HFF-Myc (cell line): ENCODE measurements at regions not wholly inside any gene's neighbourhood (a gene's known extent, or its start where the extent isn't known, plus 50 kb on each side); places are given as distances from the start of the nearest gene placed in this dataset.

Experiments
- DNase-seq: peaks from one replicate; pipeline ENCODE4 v3.0.0-alpha.2; 2011; ENCODE audit warnings: low read depth; ENCODE audit errors: extremely low read depth
- H3K4me3 ChIP-seq: replicated peaks from 2 replicates; pipeline ENCODE4 v1.5.1; 2011; ENCODE audit warnings: low read depth, mild to moderate bottlenecking, control low read depth, low read length
- TF ChIP-seq, protein P1 (sequence below): IDR thresholded peaks from 2 replicates; pipeline ENCODE4 v1.5.1; 2012; ENCODE audit warnings: mild to moderate bottlenecking, low read depth, low read length, control low read depth; ENCODE audit errors: missing control alignments

DNA sequence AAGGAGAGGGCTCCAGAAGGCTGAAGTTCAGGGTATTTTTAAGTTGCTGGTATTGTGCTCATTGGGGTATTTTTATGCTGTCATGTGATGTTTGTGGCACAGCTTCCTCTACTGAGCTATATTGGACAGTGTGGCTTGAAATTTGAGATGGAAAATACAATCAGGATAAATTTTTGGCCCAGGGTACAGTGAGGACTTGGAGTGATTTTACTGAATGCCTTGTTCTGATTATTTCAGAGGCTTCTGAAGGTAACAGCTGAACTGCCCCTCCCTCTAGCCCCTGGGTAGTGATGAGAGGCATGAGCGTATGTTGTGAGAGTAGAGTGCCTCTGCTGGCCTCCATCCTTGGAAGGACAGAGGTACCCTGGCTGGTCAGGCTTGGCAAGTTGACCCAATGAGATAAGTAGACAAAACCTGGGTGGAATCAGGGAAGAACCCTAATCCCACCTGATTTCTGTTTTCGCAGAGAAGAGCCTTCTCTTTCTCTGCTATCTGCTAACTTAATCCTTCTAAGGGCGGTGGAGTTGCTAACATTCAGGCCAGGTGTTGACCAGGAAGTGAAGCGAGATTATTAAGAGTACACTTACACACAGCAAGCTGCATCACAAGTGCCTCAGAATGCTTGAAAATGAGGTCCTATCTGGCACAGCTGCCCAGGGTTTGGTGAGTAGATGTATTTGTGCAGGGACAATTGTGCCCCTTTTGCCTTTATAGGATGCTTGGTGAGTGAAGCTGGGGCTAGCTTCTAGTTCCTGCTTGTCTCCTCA lies 98.1 kb upstream of the CLSTN2 start:
- TF ChIP-seq, protein P1, sequence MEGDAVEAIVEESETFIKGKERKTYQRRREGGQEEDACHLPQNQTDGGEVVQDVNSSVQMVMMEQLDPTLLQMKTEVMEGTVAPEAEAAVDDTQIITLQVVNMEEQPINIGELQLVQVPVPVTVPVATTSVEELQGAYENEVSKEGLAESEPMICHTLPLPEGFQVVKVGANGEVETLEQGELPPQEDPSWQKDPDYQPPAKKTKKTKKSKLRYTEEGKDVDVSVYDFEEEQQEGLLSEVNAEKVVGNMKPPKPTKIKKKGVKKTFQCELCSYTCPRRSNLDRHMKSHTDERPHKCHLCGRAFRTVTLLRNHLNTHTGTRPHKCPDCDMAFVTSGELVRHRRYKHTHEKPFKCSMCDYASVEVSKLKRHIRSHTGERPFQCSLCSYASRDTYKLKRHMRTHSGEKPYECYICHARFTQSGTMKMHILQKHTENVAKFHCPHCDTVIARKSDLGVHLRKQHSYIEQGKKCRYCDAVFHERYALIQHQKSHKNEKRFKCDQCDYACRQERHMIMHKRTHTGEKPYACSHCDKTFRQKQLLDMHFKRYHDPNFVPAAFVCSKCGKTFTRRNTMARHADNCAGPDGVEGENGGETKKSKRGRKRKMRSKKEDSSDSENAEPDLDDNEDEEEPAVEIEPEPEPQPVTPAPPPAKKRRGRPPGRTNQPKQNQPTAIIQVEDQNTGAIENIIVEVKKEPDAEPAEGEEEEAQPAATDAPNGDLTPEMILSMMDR: no peak
- no peak overlapping the region for H3K4me3 ChIP-seq
- no peak for DNase-seq

DNA sequence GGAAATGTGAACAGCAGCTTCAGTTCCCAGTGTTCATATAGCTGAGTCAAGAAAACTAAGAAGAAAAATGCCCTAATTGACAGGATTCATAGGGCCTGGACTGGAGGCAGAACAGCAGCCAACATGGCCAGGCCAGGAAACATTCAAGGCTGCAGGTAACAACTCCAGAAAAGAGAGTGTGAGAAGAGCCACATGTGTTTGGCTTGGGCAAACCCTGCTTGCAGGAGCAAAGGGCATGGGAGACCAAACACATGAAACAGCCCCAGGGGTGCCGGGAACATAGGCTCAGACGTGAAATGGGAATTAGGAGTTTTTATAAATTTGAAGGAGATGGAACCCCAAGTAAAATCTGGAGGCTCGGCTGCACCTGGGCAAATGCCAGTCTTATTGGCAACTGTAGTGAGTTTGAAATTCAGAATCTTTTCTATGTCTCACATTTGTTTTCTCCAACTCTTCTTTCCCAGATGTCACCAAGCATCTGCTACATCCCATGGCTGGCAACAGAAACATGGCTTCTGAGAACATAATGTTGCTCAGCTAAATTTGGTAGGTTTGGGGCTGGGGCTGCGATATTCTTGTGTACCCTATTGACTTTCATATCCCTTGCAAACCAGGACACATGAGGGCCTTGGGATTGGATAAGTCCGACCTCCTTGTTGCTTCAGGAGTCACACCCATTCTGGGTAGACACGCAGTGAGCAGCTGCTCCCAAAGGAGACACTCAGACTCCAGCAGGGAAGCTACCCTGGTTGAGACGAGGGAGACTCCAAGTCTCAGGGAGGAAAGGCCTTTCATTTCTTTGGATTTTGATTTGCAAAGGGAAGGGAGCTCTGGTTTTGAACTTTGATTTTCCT lies 98.9 kb upstream of the CLSTN2 start:
- TF ChIP-seq, protein P1: no peak

GRCh38 chr3:139832998-139833397 lies 102.0 kb upstream of the CLSTN2 start:
- no peak for DNase-seq
- no peak overlapping the region for H3K4me3 ChIP-seq
- TF ChIP-seq, protein P1: no peak

More for the DNA sequence above, 98.9 kb upstream of the CLSTN2 start:
- no peak overlapping the region for H3K4me3 ChIP-seq
- no peak for DNase-seq

DNA sequence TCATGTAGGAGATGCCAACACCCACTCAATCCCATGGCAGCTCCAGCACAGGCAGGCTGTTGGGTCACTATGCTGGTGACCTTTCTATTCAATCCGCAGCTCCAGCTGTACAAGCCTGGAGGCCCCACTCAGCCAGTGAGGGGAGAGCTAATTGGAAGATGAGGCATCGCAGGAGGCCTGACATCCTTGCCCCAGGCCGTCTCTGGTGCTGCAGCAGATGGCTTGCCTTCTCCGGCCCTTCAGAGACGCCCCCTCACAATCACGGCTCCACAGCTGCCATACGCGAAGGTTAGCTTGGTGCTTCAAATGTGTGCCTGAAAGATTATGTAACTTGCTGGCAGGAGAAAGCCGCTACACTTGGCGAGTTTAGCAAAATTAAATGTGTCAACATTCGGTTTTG lies 104.2 kb upstream of the CLSTN2 start:
- TF ChIP-seq, protein P1: no peak
- no peak overlapping the region for H3K4me3 ChIP-seq
- no peak for DNase-seq

GRCh38 chr3:139827833-139828232 lies 107.2 kb upstream of the CLSTN2 start:
- TF ChIP-seq, protein P1: no peak

GRCh38 chr3:139824864-139825263 lies 110.1 kb upstream of the CLSTN2 start:
- no peak overlapping the region for H3K4me3 ChIP-seq
- TF ChIP-seq, protein P1: no peak
- no peak for DNase-seq

More at GRCh38 chr3:139827833-139828232, 107.2 kb upstream of the CLSTN2 start:
- no peak overlapping the region for H3K4me3 ChIP-seq
- no peak for DNase-seq
